ENCODE measurements at regions not wholly inside any gene's neighbourhood (a gene's known extent, or its start where the extent isn't known, plus 50 kb on each side); places are given as distances from the start of the nearest gene placed in this dataset.
"Not testable (repeated sequence)": the region's sequence is repeated elsewhere in the genome, so short reads cannot be mapped to it uniquely, and the experiment has no call there.

- TF ChIP-seq CTCF (IDR thresholded peaks at IDR 0.05; ENCODE audit: borderline replicate concordance, control extremely low read depth, extremely low read depth, insufficient read depth, missing control alignments) = no peak
- in situ Hi-C loops (cut with MboI; ENCODE audit: low sequenced_read_pairs, unreplicated experiment) = no loop called here
- DNase-seq (ENCODE audit: low spot score) = no peak
Measured at GRCh38 chr17:5759501-5759925, 175.2 kb upstream of the NLRP1 start.

GRCh38 chr17:5762191-5762590 lies 177.9 kb upstream of the NLRP1 start:
- in situ Hi-C loops (cut with MboI; ENCODE audit: low sequenced_read_pairs, unreplicated experiment) = no loop called here
- no peak for TF ChIP-seq CTCF (IDR thresholded peaks at IDR 0.05; ENCODE audit: borderline replicate concordance, control extremely low read depth, extremely low read depth, insufficient read depth, missing control alignments)
- DNase-seq (ENCODE audit: low spot score) = no peak

GRCh38 chr17:5763595-5764306 lies 179.4 kb upstream of the NLRP1 start:
- no peak for TF ChIP-seq CTCF (IDR thresholded peaks at IDR 0.05; ENCODE audit: borderline replicate concordance, control extremely low read depth, extremely low read depth, insufficient read depth, missing control alignments)
- in situ Hi-C loops (cut with MboI; ENCODE audit: low sequenced_read_pairs, unreplicated experiment) = no loop called here
- no peak for DNase-seq (ENCODE audit: low spot score)

- no peak for DNase-seq (ENCODE audit: low spot score)
- in situ Hi-C loops (cut with MboI; ENCODE audit: low sequenced_read_pairs, unreplicated experiment) = no loop called here
- no peak for TF ChIP-seq CTCF (IDR thresholded peaks at IDR 0.05; ENCODE audit: borderline replicate concordance, control extremely low read depth, extremely low read depth, insufficient read depth, missing control alignments)
Measured at GRCh38 chr17:5769593-5770354, 185.5 kb upstream of the NLRP1 start.

GRCh38 chr17:5770441-5771270 lies 186.3 kb upstream of the NLRP1 start:
- TF ChIP-seq CTCF (IDR thresholded peaks at IDR 0.05; ENCODE audit: borderline replicate concordance, control extremely low read depth, extremely low read depth, insufficient read depth, missing control alignments) = no peak
- no peak for DNase-seq (ENCODE audit: low spot score)
- in situ Hi-C loops (cut with MboI; ENCODE audit: low sequenced_read_pairs, unreplicated experiment) = no loop called here

- DNase-seq (ENCODE audit: low spot score); in situ Hi-C loops (cut with MboI; ENCODE audit: low sequenced_read_pairs, unreplicated experiment): not testable (repeated sequence)
Measured at GRCh38 chr17:5771271-5771577, 186.9 kb upstream of the NLRP1 start.

GRCh38 chr17:5772017-5772416 lies 187.7 kb upstream of the NLRP1 start:
- DNase-seq (ENCODE audit: low spot score); in situ Hi-C loops (cut with MboI; ENCODE audit: low sequenced_read_pairs, unreplicated experiment): not testable (repeated sequence)
